Smooth muscle cell (in vitro differentiated cells): ENCODE measurements at regions not wholly inside any gene's neighbourhood (a gene's known extent, or its start where the extent isn't known, plus 50 kb on each side); places are given as distances from the start of the nearest gene placed in this dataset.

Experiments used
- DNase-seq: peaks from one replicate; lab custom pipeline; 2025; ENCODE audit not compliant: unreplicated experiment; lab: John Stamatoyannopoulos, UW
- H2AFZ ChIP-seq: fragments of 200-600 bp; sonication (generic); 2 replicates; pipeline ENCODE4 v1.6.0; 2016; ENCODE audit warnings: antibody characterized with exemption, low read depth, mild to moderate bottlenecking
- H3F3A ChIP-seq: fragments of 200-600 bp; sonication (generic); 2 replicates; pipeline ENCODE4 v1.6.0; 2017; ENCODE audit warnings: antibody characterized with exemption, low read depth
- H3K27ac ChIP-seq: fragments of 200-600 bp; sonication (generic); 2 replicates; pipeline ENCODE4 v1.5.1; 2016; ENCODE audit warnings: low read depth, mild to moderate bottlenecking
- H3K27me3 ChIP-seq: fragments of 200-600 bp; sonication (generic); 2 replicates; pipeline ENCODE4 v1.6.1; 2016; ENCODE audit warnings: low read depth, mild to moderate bottlenecking
- H3K36me3 ChIP-seq: fragments of 200-600 bp; sonication (generic); 2 replicates; pipeline ENCODE4 v1.5.1; 2016; ENCODE audit warnings: low read depth
- H3K4me1 ChIP-seq: fragments of 200-600 bp; sonication (generic); 2 replicates; pipeline ENCODE4 v1.5.1; 2016; ENCODE audit warnings: low read depth
- H3K4me2 ChIP-seq: fragments of 200-600 bp; sonication (generic); 2 replicates; pipeline ENCODE4 v1.6.0; 2016; ENCODE audit warnings: mild to moderate bottlenecking
- H3K4me3 ChIP-seq: fragments of 200-600 bp; sonication (generic); 2 replicates; pipeline ENCODE4 v1.5.1; 2016; ENCODE audit warnings: mild to moderate bottlenecking
- H3K79me2 ChIP-seq: fragments of 200-600 bp; sonication (generic); 2 replicates; pipeline ENCODE4 v1.6.0; 2016; ENCODE audit warnings: low read depth, mild to moderate bottlenecking
- H3K9ac ChIP-seq: fragments of 200-600 bp; sonication (generic); 2 replicates; pipeline ENCODE4 v1.6.0; 2016; ENCODE audit warnings: low read depth
- H3K9me3 ChIP-seq: fragments of 200-600 bp; sonication (generic); replicated peaks from 2 replicates; pipeline ENCODE4 v1.5.1; 2016; ENCODE audit warnings: low read depth
- H4K20me1 ChIP-seq: fragments of 200-600 bp; sonication (generic); 2 replicates; pipeline ENCODE4 v1.6.0; 2016; ENCODE audit warnings: low read depth
- WGBS: methylation state at CpG from one replicate; pipeline ENCODE4 v1.1.7; 2016; ENCODE audit warnings: low lambda C conversion rate; 5-methylcytosine and 5-hydroxymethylcytosine counted together
- TF ChIP-seq, protein P1 (sequence below): fragments of 200-600 bp; sonication (generic); IDR thresholded peaks from 2 replicates; pipeline ENCODE4 v1.5.1; 2017; ENCODE audit warnings: borderline replicate concordance, mild to moderate bottlenecking, antibody characterized with exemption; ENCODE audit not compliant: insufficient read depth, poor library complexity, severe bottlenecking

DNA sequence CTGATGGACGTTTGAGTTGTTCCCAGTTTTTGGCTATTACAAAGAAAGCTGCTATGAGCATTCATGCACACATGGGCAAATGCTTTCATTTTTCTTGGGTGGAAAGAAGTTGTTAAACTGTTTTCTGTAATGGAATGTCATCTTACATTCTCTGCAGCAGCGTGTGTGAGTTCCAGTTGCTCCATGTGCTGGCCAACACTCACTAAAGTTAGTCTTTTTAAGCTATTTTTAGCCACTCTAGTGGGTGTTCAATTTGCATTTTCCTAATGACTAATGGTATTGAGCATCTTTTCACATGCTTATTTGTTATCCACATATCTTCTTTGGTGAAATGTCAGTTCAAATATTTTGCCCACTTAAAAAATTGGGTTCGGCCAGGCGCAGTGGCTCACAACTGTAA, 82.8 kb upstream of the COL13A1 start:
- 68% methylated on average over 4 of the region's 4 CpGs for WGBS
- DNase-seq, result no peak
- H3K79me2 ChIP-seq, result no peaks in the 10 kb centered on the region
- H3K27me3 ChIP-seq, result no peaks in the 10 kb centered on the region
- H3K9me3 ChIP-seq, result no peaks in the 10 kb centered on the region
- no peak overlapping the region for H3K4me3 ChIP-seq
- H4K20me1 ChIP-seq, result no peaks in the 10 kb centered on the region
- H3K4me2 ChIP-seq, result no peak overlapping the region
- no peaks in the 10 kb centered on the region for H3K4me1 ChIP-seq
- H2AFZ ChIP-seq, result no peak overlapping the region
- H3K27ac ChIP-seq, result no peak overlapping the region
- TF ChIP-seq, protein P1, sequence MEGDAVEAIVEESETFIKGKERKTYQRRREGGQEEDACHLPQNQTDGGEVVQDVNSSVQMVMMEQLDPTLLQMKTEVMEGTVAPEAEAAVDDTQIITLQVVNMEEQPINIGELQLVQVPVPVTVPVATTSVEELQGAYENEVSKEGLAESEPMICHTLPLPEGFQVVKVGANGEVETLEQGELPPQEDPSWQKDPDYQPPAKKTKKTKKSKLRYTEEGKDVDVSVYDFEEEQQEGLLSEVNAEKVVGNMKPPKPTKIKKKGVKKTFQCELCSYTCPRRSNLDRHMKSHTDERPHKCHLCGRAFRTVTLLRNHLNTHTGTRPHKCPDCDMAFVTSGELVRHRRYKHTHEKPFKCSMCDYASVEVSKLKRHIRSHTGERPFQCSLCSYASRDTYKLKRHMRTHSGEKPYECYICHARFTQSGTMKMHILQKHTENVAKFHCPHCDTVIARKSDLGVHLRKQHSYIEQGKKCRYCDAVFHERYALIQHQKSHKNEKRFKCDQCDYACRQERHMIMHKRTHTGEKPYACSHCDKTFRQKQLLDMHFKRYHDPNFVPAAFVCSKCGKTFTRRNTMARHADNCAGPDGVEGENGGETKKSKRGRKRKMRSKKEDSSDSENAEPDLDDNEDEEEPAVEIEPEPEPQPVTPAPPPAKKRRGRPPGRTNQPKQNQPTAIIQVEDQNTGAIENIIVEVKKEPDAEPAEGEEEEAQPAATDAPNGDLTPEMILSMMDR, result no peak
- H3F3A ChIP-seq, result no peaks in the 10 kb centered on the region
- H3K9ac ChIP-seq, result no peak overlapping the region
- H3K36me3 ChIP-seq, result no peaks in the 10 kb centered on the region

DNA sequence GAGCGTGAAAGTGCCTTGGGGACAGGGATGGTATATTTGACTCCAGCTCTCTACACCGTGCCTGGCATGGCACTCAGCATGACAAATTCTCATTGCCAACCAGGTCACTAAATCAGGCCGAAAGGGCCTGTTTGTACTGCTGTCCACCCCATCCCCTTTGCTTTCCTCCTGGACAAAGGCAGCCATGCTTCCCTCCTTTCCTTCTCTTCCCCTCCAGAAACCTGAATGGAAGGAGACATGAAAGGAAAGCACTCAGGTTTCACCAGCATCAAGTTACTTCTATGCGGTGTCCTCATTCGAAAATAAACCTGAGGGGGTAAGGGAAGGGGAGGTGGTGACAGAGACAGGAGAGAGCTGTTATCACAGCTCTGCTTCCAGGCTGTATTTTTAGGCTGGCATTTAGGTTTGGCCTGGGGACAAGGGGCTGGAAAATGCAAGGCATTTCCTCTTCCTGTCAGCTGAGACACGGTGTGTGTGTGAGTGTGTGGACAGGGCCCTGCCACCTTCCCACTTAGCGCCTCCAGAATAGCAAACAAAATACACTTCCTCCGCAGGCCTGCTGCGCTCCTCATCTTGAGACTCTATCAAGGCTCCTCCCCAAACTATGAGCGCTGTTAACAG, 79.9 kb upstream of the COL13A1 start:
- no peaks in the 10 kb centered on the region for H3F3A ChIP-seq
- DNase-seq, result no peak
- no peaks in the 10 kb centered on the region for H4K20me1 ChIP-seq
- H3K27ac ChIP-seq, result no peak overlapping the region
- no peak overlapping the region for H3K4me3 ChIP-seq
- H3K9me3 ChIP-seq, result no peaks in the 10 kb centered on the region
- no peaks in the 10 kb centered on the region for H3K27me3 ChIP-seq
- TF ChIP-seq, protein P1, result no peak
- H3K4me1 ChIP-seq, result no peaks in the 10 kb centered on the region
- H2AFZ ChIP-seq, result peak overlapping the region; percentile 41
- H3K4me2 ChIP-seq, result no peak overlapping the region
- H3K9ac ChIP-seq, result no peak overlapping the region
- 53% methylated on average over 10 of the region's 10 CpGs for WGBS
- H3K36me3 ChIP-seq, result no peaks in the 10 kb centered on the region
- H3K79me2 ChIP-seq, result no peaks in the 10 kb centered on the region

DNA sequence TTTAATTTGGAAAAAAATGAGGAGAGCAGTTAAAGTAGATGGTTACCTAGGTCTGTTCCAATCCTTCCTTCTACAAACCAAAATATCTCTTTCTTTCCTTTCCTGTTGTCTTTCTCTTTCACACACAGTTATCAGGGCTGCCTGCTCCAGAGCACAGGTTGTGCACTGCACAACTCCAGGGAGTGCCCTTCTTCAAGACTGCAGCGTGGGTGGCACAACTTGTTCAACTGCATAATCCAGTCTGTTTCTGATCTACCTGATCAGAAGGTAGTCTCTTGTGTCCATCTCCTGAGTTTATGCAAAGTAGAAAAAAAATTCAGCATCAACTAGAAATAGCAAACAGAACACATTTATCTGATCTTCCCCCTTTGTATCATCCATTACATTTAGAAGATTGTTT, 78.1 kb upstream of the COL13A1 start:
- TF ChIP-seq, protein P1, result no peak
- no peak for DNase-seq
- Histone ChIP-seq H3F3A (no peaks in the 10 kb centered on the region), H3K27me3 (no peaks in the 10 kb centered on the region), H3K4me1 (peaks cover 9% of the 10 kb centered on the region), H3K9me3 (no peaks in the 10 kb centered on the region), H4K20me1 (no peaks in the 10 kb centered on the region), H3K79me2 (no peaks in the 10 kb centered on the region), H3K4me3 (no peak overlapping the region), H2AFZ (no peak overlapping the region), H3K36me3 (no peaks in the 10 kb centered on the region), H3K9ac (no peak overlapping the region), H3K4me2 (no peak overlapping the region), H3K27ac (no peak overlapping the region)
- WGBS, result 92% methylated on average over 1 of the region's 1 CpG

DNA sequence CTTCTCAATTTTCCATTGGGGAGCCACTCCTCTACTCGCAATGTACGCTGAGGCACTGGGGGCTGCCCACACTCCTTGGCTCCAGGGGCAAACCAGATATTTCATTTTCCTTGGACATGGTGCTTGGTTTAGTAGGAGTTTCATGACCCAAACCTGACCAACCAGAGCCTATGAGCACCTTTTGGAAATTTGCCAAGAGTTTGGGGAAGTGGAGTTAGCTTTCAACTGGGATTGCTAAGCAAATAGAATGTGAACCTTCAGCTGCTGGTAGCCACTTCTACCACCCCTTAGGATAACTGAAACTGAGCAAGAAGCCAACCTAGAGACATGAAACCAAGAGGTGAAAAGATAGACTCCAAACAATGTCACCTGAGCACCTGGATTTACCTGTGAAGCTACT, 74.9 kb upstream of the COL13A1 start:
- Histone ChIP-seq H3K36me3 (no peaks in the 10 kb centered on the region), H3K4me1 (peaks cover 12% of the 10 kb centered on the region), H2AFZ (no peak overlapping the region), H3F3A (no peaks in the 10 kb centered on the region), H3K4me3 (no peak overlapping the region), H3K9me3 (no peaks in the 10 kb centered on the region), H3K4me2 (no peak overlapping the region), H4K20me1 (no peaks in the 10 kb centered on the region), H3K79me2 (no peaks in the 10 kb centered on the region), H3K9ac (no peak overlapping the region), H3K27me3 (no peaks in the 10 kb centered on the region), H3K27ac (no peak overlapping the region)
- WGBS, result 100% methylated on average over 2 of the region's 2 CpGs
- DNase-seq, result no peak
- TF ChIP-seq, protein P1, result no peak
